ENCODE measurements at regions not wholly inside any gene's neighbourhood (a gene's known extent, or its start where the extent isn't known, plus 50 kb on each side); places are given as distances from the start of the nearest gene placed in this dataset.

DNA sequence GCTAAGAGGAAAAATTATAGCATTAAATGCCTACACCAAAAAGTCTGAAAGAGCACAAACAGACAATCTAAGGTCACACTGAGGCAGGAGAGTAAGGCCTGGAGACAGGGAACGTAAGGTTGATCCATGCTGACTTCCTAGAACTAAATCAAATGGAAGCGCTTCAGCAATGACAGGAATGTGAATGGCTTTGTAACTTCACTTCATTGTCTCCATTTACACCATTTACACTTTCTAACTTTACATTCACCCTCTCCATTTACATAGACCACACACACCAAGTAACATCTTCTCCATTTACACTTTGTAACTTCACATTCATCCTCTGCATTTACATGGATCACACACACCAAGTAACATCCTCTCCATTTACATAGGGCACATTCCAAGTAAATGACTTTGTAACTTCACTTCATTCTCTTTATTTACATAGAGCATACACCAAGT, 103.1 kb upstream of the SPATS2L start:
- Histone ChIP-seq H3K9me3 (ENCODE audit: low read depth, low read length, poor library complexity, severe bottlenecking) (no peaks in the 10 kb centered on the region), H3K27ac (ENCODE audit: low read depth, low read length, poor library complexity, severe bottlenecking) (no peak overlapping the region), H3K27me3 (replicated peaks; ENCODE audit: insufficient read depth, low read depth, low read length, poor library complexity) (no peaks in the 10 kb centered on the region), H3K4me1 (ENCODE audit: insufficient read depth, low read length, poor library complexity, severe bottlenecking) (no peaks in the 10 kb centered on the region), H3K4me3 (ENCODE audit: low read depth, low read length, poor library complexity, severe bottlenecking) (no peak overlapping the region), H3K36me3 (ENCODE audit: insufficient read depth, low read length, poor library complexity, severe bottlenecking) (no peaks in the 10 kb centered on the region)
- ChIA-PET CTCF (no interaction called here), POLR2A (ENCODE audit: low non-redundant PET) (no interaction called here)
- TF ChIP-seq EZH2 (IDR thresholded peaks at IDR 0.05; ENCODE audit: borderline replicate concordance, low read depth, low read length, poor library complexity, severe bottlenecking): no peak
- no peak for TF ChIP-seq CTCF (conservative IDR thresholded peaks at IDR 0.05; ENCODE audit: low read depth, low read length)
- no TSS peak for BruUV-seq (replicated peaks)
- no peak for DNase-seq (ENCODE audit: low spot score)
- intact Hi-C loops (cut with micrococcal nuclease; ENCODE audit: unreplicated experiment): no loop called here

DNA sequence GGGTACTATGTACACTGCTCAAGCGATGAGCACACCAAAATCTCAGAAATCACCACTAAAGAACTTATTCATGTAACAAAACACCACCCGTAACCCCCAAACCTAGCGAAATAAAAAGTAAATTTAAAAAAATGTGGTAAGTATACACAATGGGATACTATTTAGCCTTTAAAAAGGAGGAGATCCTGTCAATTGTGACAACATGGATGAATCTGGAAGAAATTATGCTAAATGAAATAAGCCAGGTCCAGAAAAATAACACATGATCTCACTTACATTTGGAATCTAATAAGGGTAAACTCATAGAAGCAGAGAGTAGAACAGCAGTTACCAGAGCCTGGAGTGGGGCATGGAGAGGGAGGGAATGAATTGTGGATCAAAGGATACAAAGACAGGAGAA, 98.5 kb upstream of the SPATS2L start:
- DNase-seq (ENCODE audit: low spot score): no peak
- intact Hi-C loops (cut with micrococcal nuclease; ENCODE audit: unreplicated experiment): no loop called here
- ChIA-PET POLR2A (ENCODE audit: low non-redundant PET) (no interaction called here), CTCF (no interaction called here)
- TF ChIP-seq EZH2 (IDR thresholded peaks at IDR 0.05; ENCODE audit: borderline replicate concordance, low read depth, low read length, poor library complexity, severe bottlenecking) (no peak), CTCF (conservative IDR thresholded peaks at IDR 0.05; ENCODE audit: low read depth, low read length) (no peak)
- H3K27ac ChIP-seq (ENCODE audit: low read depth, low read length, poor library complexity, severe bottlenecking): no peak overlapping the region
- no peaks in the 10 kb centered on the region for H3K36me3 ChIP-seq (ENCODE audit: insufficient read depth, low read length, poor library complexity, severe bottlenecking)
- H3K9me3 ChIP-seq (ENCODE audit: low read depth, low read length, poor library complexity, severe bottlenecking): no peaks in the 10 kb centered on the region
- no peak overlapping the region for H3K4me3 ChIP-seq (ENCODE audit: low read depth, low read length, poor library complexity, severe bottlenecking)
- no peaks in the 10 kb centered on the region for H3K27me3 ChIP-seq (replicated peaks; ENCODE audit: insufficient read depth, low read depth, low read length, poor library complexity)
- BruUV-seq (replicated peaks): no TSS peak
- no peaks in the 10 kb centered on the region for H3K4me1 ChIP-seq (ENCODE audit: insufficient read depth, low read length, poor library complexity, severe bottlenecking)

DNA sequence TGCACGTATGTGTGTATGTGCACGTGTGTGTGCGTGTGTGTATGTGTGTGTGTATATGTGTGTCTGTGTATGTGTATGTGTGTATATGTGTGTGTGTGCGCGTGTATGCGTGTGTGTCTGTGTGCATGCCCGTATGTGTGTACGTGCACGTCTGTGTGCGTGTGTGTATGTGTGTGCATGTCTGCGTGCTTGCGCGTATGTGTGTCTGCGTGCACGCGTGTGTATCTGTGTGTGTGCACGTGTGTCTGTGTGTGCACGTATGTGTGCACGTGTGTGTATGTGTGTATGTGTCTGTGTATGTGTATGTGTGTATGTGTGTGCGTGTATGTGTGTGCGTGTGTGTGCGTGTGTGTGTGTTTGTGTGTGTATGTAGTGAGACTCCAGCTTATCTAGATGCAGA, 97.5 kb upstream of the SPATS2L start:
- intact Hi-C loops (cut with micrococcal nuclease; ENCODE audit: unreplicated experiment): no loop called here
- no TSS peak for BruUV-seq (replicated peaks)
- POLR2A ChIA-PET (ENCODE audit: low non-redundant PET): no interaction called here
- Histone ChIP-seq H3K27me3 (replicated peaks; ENCODE audit: insufficient read depth, low read depth, low read length, poor library complexity) (no peaks in the 10 kb centered on the region), H3K36me3 (ENCODE audit: insufficient read depth, low read length, poor library complexity, severe bottlenecking) (no peaks in the 10 kb centered on the region), H3K4me3 (ENCODE audit: low read depth, low read length, poor library complexity, severe bottlenecking) (no peak overlapping the region), H3K4me1 (ENCODE audit: insufficient read depth, low read length, poor library complexity, severe bottlenecking) (no peaks in the 10 kb centered on the region), H3K27ac (ENCODE audit: low read depth, low read length, poor library complexity, severe bottlenecking) (no peak overlapping the region), H3K9me3 (ENCODE audit: low read depth, low read length, poor library complexity, severe bottlenecking) (no peaks in the 10 kb centered on the region)
- CTCF ChIA-PET: no interaction called here
- no peak for DNase-seq (ENCODE audit: low spot score)
- TF ChIP-seq EZH2 (IDR thresholded peaks at IDR 0.05; ENCODE audit: borderline replicate concordance, low read depth, low read length, poor library complexity, severe bottlenecking): no peak
- TF ChIP-seq CTCF (conservative IDR thresholded peaks at IDR 0.05; ENCODE audit: low read depth, low read length): no peak

Measured in A673 (cell line).